ENCODE measurements at regions not wholly inside any gene's neighbourhood (a gene's known extent, or its start where the extent isn't known, plus 50 kb on each side); places are given as distances from the start of the nearest gene placed in this dataset.
A peak's percentile ranks its signal among the peaks of the same experiment; 100 is the strongest.
"Not testable (repeated sequence)": the region's sequence is repeated elsewhere in the genome, so short reads cannot be mapped to it uniquely, and the experiment has no call there.

GRCh38 chr2:14751581-14751980 lies 119.1 kb downstream of the LRATD1 start:
- no peak for DNase-seq (ENCODE audit: low spot score)

DNA sequence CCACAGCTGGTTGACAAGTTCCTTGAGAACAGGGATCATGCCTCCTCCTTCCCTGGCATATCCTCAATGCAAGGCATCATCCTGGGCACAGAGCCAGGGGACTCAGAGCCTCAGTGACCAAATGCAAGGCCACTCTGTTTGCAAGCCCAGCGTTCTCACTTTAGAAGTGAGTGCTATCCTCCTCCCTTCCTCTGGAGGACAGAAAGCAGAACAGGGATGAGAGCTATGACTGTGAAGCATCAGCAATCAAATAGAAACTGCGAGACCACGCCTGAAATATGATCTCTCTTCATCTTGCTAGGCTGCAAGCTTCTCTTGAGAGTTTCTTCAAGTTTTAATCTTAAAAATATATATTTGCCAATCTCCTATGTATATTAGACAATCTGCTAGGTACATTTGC lies 119.8 kb downstream of the LRATD1 start:
- DNase-seq (ENCODE audit: low spot score) = no peak

GRCh38 chr2:14756122-14756541 lies 123.6 kb downstream of the LRATD1 start:
- no peak for DNase-seq (ENCODE audit: low spot score)

DNA sequence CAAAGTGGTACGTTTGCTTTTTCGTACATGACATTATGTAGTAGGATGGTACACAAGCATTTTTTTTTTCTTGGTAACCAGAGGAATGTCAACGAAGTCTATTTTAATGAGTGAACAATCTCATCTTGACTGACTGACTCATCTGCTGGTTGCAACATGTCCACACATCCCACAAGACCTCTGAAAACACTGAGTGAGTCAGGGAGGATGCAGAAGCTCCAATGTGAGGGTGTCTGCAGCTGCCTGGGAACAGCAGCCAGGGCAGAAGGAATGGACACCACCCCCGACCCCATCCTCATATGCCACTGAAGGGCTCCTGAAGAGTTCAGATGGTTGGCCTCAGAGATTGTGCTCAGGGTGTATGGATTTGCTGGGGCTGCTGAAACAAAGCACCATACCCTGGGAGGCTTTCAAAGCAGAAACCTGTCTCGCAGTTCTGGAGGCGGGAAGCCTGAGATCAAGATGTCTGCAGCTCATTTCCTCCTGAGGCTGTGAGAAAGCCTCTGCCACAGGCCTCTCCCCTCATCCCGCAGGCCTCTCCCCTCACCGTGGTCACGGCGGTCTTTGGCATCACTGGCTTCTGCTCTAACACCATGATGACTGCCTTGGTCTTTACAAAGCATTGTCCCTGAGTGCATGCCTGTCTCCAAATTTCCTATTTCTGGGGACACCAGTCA lies 124.6 kb downstream of the LRATD1 start:
- no peak for DNase-seq (ENCODE audit: low spot score)

DNA sequence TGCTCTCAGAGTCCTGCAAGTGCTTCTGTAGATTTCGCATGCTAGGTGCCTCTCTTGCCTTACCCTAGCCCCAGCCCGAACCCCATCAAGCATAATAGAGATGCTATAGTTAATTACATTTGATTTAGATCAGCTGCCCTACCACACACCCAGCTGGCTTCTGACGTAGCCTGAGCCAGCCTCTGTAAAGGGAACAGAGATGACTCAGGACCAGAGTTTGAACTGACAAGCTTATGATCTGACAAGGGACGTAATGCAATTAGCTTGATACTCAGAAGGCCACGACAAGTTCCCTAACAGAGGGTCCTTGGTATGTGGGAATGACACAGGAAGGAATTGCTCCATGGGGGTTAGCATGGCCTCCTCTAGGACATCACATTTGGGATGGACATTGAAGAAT lies 126.6 kb downstream of the LRATD1 start:
- DNase-seq (ENCODE audit: low spot score) = no peak

DNA sequence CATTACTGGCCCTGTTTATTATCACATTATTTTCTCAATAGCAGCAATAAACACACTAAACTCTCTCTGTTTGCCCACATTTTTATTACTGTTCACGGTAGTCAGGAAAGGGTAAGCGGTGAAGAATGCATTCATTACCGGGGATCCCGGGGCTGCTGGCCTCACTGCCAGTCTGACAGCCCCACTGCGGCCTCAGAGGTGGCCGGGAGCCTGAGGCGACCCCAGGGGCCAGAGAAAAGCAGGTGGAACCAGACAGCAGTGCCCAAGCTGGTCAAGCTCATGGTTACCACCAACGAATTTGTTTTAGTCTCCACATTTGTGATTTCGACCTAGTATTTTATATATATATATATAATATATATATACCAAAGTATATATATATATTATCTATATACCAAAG lies 127.7 kb downstream of the LRATD1 start:
- no peak for DNase-seq (ENCODE audit: low spot score)

DNA sequence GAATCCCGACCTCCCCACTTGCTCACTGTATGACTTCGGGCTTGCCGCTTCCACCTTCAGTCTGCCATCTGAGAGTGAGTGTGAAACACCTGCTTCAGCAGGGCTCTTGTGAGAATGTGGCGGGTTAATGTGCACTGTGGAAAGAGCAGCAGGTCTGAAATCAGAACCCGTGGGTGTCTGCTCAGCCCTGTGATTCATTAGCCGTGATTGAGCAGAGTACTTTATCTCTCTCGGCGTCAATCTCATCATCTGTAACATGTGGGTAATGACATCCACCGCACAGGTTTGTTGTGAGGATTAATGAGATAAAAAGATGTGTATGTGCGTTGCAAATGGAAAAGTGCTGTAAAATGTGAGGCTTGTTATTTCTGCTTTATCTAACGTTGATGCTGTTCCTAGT lies 128.6 kb downstream of the LRATD1 start:
- no peak for DNase-seq (ENCODE audit: low spot score)

GRCh38 chr2:14773696-14774095 lies 141.2 kb downstream of the LRATD1 start:
- DNase-seq (ENCODE audit: low spot score) = no peak

DNA sequence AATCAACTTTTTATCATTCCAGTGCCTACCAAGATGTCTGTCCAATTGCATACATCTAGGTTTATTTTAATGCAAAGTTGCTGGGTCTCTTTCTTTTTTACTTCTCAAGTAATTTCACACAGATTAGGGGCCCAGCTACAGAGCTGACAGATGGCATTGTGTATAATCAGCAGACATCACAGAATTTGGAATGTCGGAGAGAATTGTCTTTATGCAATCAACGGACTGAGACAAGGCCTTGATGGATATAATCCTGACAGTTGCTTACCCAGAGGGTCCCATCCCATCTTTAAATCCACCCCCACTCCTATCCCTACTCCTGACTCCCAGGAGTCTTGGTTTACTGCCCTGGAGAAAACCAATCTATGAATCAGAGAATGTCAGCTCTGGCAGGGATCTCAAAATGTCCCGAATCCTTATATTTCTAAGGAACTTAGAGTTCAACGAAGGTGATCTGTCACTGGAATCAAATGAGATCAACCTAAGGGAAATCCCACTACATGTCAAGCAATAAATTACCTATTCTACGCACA lies 142.0 kb downstream of the LRATD1 start:
- no peak for DNase-seq (ENCODE audit: low spot score)

- DNase-seq (ENCODE audit: low spot score) = no peak
Observed at GRCh38 chr2:14776216-14776615, 143.7 kb downstream of the LRATD1 start.

GRCh38 chr2:14778015-14778414 lies 145.5 kb downstream of the LRATD1 start:
- no peak for DNase-seq (ENCODE audit: low spot score)

DNA sequence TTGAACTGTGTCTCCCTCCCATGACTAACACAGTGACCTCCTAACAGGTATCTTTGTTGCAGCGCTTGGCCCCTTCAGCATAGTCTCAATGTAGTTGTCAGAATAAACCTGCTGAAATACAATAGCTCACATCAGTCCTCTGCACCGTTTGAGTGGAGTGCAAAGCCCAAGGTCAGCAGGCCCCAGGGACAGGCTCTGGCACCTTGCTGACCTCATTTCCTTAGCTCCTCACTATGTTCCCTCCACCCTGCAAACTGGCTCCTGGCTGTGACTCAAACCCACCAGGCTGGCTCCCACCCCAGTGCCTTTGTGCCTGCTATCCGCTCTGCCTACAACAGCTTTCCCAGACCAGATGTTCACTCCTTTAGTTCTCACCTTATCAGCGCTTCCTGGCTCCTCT lies 146.7 kb downstream of the LRATD1 start:
- DNase-seq (ENCODE audit: low spot score) = no peak

DNA sequence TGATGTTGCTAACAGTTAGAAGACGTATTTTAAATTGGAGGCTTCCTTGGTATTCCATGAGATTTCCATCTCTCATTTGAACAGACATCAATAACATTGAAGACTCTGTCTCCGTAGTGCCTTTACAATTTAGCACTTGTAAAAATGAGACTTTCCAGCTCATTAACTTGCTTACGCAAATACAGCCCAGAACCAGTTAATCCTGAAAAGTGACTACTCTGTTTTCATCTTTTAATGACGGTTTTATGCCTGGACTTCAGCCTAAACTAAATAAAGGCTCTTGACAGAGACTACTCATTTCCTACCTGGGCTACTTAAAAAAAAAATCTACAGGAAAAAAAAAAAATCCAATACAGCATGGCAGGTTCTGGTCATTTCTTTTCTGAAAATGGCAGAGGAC lies 148.6 kb downstream of the LRATD1 start:
- DNase-seq (ENCODE audit: low spot score) = peak; percentile 56

DNA sequence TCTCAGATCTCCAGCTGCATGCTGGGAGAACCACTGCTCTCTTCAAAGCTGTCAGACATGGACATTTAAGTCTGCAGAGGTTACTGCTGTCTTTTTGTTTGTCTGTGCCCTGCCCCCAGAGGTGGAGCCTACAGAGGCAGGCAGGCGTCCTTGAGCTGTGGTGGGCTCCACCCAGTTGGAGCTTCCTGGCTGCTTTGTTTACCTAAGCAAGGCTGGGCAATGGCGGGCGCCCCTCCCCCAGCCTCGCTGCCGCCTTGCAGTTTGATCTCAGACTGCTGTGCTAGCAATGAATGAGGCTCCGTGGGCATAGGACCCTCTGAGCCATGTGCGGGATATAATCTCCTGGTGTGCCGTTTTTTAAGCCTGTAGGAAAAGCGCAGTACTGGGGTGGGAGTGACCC lies 156.3 kb downstream of the LRATD1 start:
- not testable (repeated sequence) for DNase-seq (ENCODE audit: low spot score)

- no peak for DNase-seq (ENCODE audit: low spot score)
Observed at GRCh38 chr2:14790041-14790640, 157.6 kb downstream of the LRATD1 start.

- DNase-seq (ENCODE audit: low spot score) = no peak
Observed at GRCh38 chr2:14803994-14804393, 171.5 kb downstream of the LRATD1 start.

DNA sequence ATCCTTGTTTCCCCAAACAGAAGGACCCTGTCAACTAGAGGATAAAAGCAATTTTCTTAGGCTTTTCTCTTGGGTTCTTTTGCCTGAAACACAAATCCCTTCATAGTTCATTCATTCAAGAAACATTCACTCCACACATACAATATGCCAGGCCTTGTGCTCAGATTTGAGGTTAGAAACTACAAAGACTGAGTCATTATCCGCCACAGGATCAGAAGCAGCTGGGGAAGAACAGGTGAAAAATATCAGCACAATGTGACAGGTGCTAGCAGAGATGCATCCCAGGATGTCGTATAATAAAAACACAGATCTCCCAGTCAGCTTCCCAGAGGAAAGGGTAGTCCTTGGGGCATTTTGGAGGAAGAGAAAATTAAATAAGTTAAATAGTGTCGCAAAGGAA lies 172.4 kb downstream of the LRATD1 start:
- no peak for DNase-seq (ENCODE audit: low spot score)

DNA sequence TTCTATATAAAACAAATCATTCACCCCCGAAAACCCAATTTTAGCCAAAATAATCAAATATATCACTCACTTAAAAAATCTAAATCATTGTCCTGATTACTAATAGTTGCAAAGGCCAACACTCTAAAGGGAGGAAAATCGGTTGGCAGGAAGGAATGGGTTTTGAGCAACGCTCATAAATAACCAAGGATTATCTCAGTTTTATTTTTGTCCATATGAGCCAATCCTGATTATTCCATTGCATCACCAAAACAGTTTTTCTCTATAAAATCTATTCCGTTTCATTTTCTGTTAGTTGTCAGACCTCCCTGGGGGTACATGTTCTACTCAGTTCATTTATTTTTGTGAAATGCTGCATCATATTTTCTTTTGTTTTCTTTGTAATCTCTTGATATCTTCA lies 174.1 kb downstream of the LRATD1 start:
- DNase-seq (ENCODE audit: low spot score) = no peak

DNA sequence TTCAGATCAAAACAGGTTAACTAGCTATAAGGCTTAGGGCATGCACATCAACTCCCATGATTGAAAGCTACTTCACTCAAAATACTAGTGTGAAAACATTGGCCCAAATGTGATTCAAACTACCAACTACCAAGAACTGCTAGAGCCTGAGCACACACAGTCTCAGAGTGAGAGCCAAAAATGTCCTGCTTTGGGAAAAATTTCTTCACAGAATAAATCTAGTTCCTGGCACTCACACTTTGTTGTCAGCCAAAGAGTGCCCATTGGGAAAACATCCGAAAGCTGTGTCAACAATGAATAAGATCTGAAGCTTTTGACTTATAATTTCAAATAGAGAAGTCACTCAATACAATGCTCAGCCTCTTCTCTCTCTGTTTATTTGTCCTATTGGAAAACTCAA lies 182.7 kb downstream of the LRATD1 start:
- DNase-seq (ENCODE audit: low spot score) = no peak

- no peak for DNase-seq (ENCODE audit: low spot score)
Observed at GRCh38 chr2:14816069-14817060, 183.8 kb downstream of the LRATD1 start.

DNA sequence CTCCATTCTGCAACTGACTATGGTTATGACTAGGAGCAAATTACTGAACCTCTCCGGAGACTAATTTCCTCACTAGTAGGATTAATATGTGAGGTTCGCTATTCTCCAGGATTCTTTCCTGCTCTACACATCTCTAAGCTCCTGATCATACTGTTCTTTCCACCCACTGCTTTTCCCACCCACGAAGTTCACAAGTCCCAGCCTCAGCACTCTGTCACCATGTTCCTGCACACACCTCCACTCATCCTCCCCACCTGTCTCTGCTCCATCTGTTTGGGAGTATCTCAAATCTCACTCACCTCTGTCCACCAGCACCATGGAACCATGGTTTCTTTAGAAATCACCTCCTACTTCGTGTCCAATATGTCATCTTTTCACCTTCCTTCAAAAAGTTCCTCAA lies 185.3 kb downstream of the LRATD1 start:
- no peak for DNase-seq (ENCODE audit: low spot score)

- no peak for DNase-seq (ENCODE audit: low spot score)
Observed at GRCh38 chr2:14826518-14826917, 194.0 kb downstream of the LRATD1 start.
